Liver (tissue), 8 donors: ENCODE measurements at regions not wholly inside any gene's neighbourhood (a gene's known extent, or its start where the extent isn't known, plus 50 kb on each side); places are given as distances from the start of the nearest gene placed in this dataset.

ENCODE experiments used
- DNase-seq: peaks from one replicate; pipeline ENCODE4 v3.0.0-alpha.2; 2017; ENCODE audit warnings: low spot score
- H3K27ac ChIP-seq, 2 donors: one replicate each; pipeline ENCODE4 v1.7.0; 2013; ENCODE audit warnings: inconsistent platforms in 2 of 2, low read length in 2 of 2, control low read depth in 1 of 2, low read depth in 1 of 2, mild to moderate bottlenecking in 1 of 2
- H3K27me3 ChIP-seq, 4 donors: one replicate each; pipeline versions ENCODE4 v1.6.1 to v1.7.0; 2013; ENCODE audit warnings: low read length in 3 of 4, inconsistent platforms in 1 of 4, mild to moderate bottlenecking in 1 of 4, moderate library complexity in 1 of 4; ENCODE audit not compliant: control insufficient read depth in 4 of 4, insufficient read depth in 4 of 4
- H3K36me3 ChIP-seq, 4 donors: one replicate each; pipeline versions ENCODE4 v1.6.1 to v1.7.0; 2013; ENCODE audit warnings: low read length in 3 of 4, mild to moderate bottlenecking in 3 of 4, low read depth in 1 of 4, moderate library complexity in 1 of 4; ENCODE audit not compliant: control insufficient read depth in 4 of 4, insufficient read depth in 3 of 4
- H3K4me1 ChIP-seq, 4 donors: one replicate each; pipeline versions ENCODE4 v1.6.1 to v1.7.0; 2013; ENCODE audit warnings: low read length in 3 of 4, mild to moderate bottlenecking in 3 of 4, moderate library complexity in 1 of 4; ENCODE audit not compliant: control insufficient read depth in 4 of 4, insufficient read depth in 4 of 4
- H3K4me3 ChIP-seq, 3 donors: one replicate each; pipeline versions ENCODE4 v1.6.1 to v1.7.0; 2013; ENCODE audit warnings: low read length in 3 of 3, control low read depth in 1 of 3, low read depth in 1 of 3, mild to moderate bottlenecking in 1 of 3
- H3K9ac ChIP-seq, 2 donors: one replicate each; pipeline ENCODE4 v1.7.0; 2013; ENCODE audit warnings: low read length in 2 of 2, mild to moderate bottlenecking in 2 of 2, moderate library complexity in 2 of 2, control low read depth in 1 of 2, low read depth in 1 of 2
- H3K9me3 ChIP-seq, 4 donors: one replicate each; pipeline versions ENCODE4 v1.6.1 to v1.7.0; 2013; ENCODE audit warnings: low read length in 3 of 4; ENCODE audit not compliant: control insufficient read depth in 4 of 4
- EGR1 ChIP-seq, 2 donors: IDR thresholded peaks; 2 replicates each; pipeline ENCODE4 v1.6.1; 2016 to 2018; ENCODE audit warnings: antibody characterized with exemption in 2 of 2, low read depth in 2 of 2
- FOXA1 ChIP-seq: IDR thresholded peaks from 2 replicates; pipeline ENCODE4 v1.6.1; 2016; ENCODE audit warnings: antibody characterized with exemption
- FOXA2 ChIP-seq: IDR thresholded peaks from 2 replicates; pipeline ENCODE4 v1.6.1; 2016; ENCODE audit warnings: antibody characterized with exemption
- GABPA ChIP-seq, 2 donors: IDR thresholded peaks in 1 of 2; conservative IDR thresholded peaks in 1 of 2; 2 replicates each; pipeline ENCODE4 v1.6.1; 2016; ENCODE audit warnings: antibody characterized with exemption in 2 of 2, mild to moderate bottlenecking in 1 of 2, moderate library complexity in 1 of 2
- NR2F2 ChIP-seq: IDR thresholded peaks from 2 replicates; pipeline ENCODE4 v1.6.1; 2016; ENCODE audit warnings: antibody characterized with exemption
- RAD21 ChIP-seq, 2 donors: IDR thresholded peaks; 2 replicates each; pipeline ENCODE4 v1.6.1; 2016; ENCODE audit warnings: antibody characterized with exemption in 2 of 2, mild to moderate bottlenecking in 2 of 2
- RXRA ChIP-seq, 2 donors: IDR thresholded peaks; 2 replicates each; pipeline ENCODE4 v1.6.1; 2017 to 2018; ENCODE audit warnings: antibody characterized with exemption in 2 of 2, mild to moderate bottlenecking in 1 of 2
- SP1 ChIP-seq: IDR thresholded peaks from 2 replicates; pipeline ENCODE4 v1.6.1; 2018; ENCODE audit warnings: antibody characterized with exemption, mild to moderate bottlenecking
- TAF1 ChIP-seq: conservative IDR thresholded peaks from 2 replicates; pipeline ENCODE4 v1.6.1; 2016; ENCODE audit warnings: antibody characterized with exemption, mild to moderate bottlenecking
- WGBS: extraction: QIAGEN DNeasy Blood & Tissue Kit; methylation state at CpG from one replicate; pipeline ENCODE4 v1.1.7; 2013; 5-methylcytosine and 5-hydroxymethylcytosine counted together
- TF ChIP-seq, protein P1 (sequence below): fragments of 150-350 bp; IDR thresholded peaks from 2 replicates; pipeline ENCODE4 v1.5.1; 2017; ENCODE audit warnings: improper control_type of control experiment, low read depth, low read length; ENCODE audit not compliant: missing input control
- TF ChIP-seq, protein P2 (sequence below): IDR thresholded peaks from 2 replicates; pipeline ENCODE4 v1.6.1; 2016; ENCODE audit warnings: antibody characterized with exemption, mild to moderate bottlenecking
- TF ChIP-seq, protein P3 (sequence below): IDR thresholded peaks from 2 replicates; pipeline ENCODE4 v1.6.1; 2016; ENCODE audit warnings: antibody characterized with exemption
- donor health status: healthy.
- donor health status: healthy.
- donor health status: healthy.
- donor health status: healthy.
- donor health status: healthy.

DNA sequence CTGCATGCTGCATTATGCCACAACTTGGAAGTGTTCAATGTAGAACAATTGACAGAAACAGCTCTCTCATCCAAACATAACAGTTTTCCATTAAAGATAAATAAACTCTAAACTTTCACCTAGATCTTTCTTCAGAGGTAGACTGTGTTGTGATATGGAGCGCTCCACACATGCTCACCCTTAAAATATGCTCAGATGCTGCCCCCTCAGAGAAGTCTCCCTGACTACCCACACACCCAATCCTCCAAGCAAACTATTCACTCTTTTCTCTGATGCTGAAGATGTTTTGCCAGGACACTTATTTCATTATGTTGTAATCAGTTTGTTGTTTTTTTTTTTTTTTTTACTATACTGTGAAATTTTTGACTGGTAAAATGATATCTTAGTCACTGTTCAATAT is 206.6 kb upstream of the RASA1 start:
- H3K4me3 ChIP-seq: no peak overlapping the region
- no peaks in the 10 kb centered on the region for H3K4me1 ChIP-seq
- H3K9me3 ChIP-seq: peaks cover 0 to 7% (median 0%) of the 10 kb centered on the region in 4 donors
- no peak overlapping the region for H3K9ac ChIP-seq
- no peak for DNase-seq
- no peak for TF ChIP-seq GABPA (IDR thresholded peaks at IDR 0.05 in 1 of 2, conservative IDR thresholded peaks at IDR 0.05 in 1 of 2)
- H3K27me3 ChIP-seq: no peaks in the 10 kb centered on the region
- 93% methylated on average over 1 of the region's 1 CpG for WGBS
- H3K36me3 ChIP-seq: no peaks in the 10 kb centered on the region
- H3K27ac ChIP-seq: no peak overlapping the region

DNA sequence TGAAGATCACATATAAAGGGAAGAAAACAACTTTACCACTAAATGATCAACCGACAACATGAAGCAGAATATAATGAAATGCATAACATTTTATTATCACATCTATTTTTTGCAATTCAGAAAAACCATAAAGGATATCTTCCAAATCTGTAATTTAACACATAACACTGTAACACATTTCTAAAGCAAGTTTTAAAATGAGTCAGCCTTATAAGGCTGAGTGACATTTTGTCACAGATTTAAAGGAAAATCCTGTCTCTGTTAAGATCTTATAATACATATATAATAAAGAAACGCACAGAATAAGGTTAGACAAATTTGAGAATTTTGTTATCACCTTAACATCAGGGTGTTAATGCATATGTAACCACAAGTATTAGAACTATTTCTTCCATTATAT is 198.4 kb upstream of the RASA1 start:
- Histone ChIP-seq H3K27me3 (no peaks in the 10 kb centered on the region), H3K4me1 (no peaks in the 10 kb centered on the region), H3K36me3 (no peaks in the 10 kb centered on the region), H3K4me3 (no peak overlapping the region), H3K27ac (no peak overlapping the region), H3K9me3 (no peaks in the 10 kb centered on the region), H3K9ac (no peak overlapping the region)
- DNase-seq: no peak
- TF ChIP-seq FOXA1: no peak
- TF ChIP-seq SP1: no peak
- no peak for TF ChIP-seq GABPA (IDR thresholded peaks at IDR 0.05 in 1 of 2, conservative IDR thresholded peaks at IDR 0.05 in 1 of 2)
- TF ChIP-seq, protein P1, sequence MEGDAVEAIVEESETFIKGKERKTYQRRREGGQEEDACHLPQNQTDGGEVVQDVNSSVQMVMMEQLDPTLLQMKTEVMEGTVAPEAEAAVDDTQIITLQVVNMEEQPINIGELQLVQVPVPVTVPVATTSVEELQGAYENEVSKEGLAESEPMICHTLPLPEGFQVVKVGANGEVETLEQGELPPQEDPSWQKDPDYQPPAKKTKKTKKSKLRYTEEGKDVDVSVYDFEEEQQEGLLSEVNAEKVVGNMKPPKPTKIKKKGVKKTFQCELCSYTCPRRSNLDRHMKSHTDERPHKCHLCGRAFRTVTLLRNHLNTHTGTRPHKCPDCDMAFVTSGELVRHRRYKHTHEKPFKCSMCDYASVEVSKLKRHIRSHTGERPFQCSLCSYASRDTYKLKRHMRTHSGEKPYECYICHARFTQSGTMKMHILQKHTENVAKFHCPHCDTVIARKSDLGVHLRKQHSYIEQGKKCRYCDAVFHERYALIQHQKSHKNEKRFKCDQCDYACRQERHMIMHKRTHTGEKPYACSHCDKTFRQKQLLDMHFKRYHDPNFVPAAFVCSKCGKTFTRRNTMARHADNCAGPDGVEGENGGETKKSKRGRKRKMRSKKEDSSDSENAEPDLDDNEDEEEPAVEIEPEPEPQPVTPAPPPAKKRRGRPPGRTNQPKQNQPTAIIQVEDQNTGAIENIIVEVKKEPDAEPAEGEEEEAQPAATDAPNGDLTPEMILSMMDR: no peak
- TF ChIP-seq, protein P2, sequence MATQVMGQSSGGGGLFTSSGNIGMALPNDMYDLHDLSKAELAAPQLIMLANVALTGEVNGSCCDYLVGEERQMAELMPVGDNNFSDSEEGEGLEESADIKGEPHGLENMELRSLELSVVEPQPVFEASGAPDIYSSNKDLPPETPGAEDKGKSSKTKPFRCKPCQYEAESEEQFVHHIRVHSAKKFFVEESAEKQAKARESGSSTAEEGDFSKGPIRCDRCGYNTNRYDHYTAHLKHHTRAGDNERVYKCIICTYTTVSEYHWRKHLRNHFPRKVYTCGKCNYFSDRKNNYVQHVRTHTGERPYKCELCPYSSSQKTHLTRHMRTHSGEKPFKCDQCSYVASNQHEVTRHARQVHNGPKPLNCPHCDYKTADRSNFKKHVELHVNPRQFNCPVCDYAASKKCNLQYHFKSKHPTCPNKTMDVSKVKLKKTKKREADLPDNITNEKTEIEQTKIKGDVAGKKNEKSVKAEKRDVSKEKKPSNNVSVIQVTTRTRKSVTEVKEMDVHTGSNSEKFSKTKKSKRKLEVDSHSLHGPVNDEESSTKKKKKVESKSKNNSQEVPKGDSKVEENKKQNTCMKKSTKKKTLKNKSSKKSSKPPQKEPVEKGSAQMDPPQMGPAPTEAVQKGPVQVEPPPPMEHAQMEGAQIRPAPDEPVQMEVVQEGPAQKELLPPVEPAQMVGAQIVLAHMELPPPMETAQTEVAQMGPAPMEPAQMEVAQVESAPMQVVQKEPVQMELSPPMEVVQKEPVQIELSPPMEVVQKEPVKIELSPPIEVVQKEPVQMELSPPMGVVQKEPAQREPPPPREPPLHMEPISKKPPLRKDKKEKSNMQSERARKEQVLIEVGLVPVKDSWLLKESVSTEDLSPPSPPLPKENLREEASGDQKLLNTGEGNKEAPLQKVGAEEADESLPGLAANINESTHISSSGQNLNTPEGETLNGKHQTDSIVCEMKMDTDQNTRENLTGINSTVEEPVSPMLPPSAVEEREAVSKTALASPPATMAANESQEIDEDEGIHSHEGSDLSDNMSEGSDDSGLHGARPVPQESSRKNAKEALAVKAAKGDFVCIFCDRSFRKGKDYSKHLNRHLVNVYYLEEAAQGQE: no peak
- no peak for TF ChIP-seq TAF1
- TF ChIP-seq FOXA2: no peak
- no peak for TF ChIP-seq NR2F2
- no peak for TF ChIP-seq RAD21 (IDR thresholded peaks at IDR 0.05)
- 79% methylated on average over 2 of the region's 2 CpGs for WGBS

DNA sequence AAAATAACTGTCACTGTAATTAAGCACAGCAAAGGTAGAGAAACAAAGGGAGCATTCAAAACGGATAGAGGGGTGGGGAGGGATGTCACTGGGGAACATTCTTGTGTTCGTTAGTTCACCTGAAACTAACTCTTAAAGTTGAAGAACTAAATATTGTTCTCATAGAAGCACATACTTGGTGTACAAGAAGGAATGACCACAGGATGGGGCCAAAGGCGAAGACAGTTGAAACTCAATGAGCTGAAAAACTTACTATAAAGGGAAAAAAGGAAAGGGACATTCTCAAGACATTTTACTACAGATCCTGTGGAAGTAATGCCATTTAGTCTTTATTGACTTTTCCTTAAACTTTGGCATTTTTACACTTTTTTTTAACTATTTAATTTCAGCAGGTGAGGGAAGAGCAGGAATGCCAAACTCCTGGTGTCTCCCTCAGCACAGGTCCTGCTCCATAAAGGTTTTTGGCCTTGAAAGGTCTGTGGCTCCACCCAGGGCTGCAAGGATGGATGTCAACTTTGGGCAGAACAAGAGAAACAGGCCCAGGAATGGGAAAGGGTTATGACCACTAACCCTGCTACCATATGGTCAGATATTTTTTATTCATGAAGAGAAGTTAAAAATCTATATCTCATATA is 197.6 kb upstream of the RASA1 start:
- no peaks in the 10 kb centered on the region for H3K36me3 ChIP-seq
- H3K9ac ChIP-seq: no peak overlapping the region
- 38% methylated on average over 3 of the region's 3 CpGs for WGBS
- TF ChIP-seq, protein P2: no peak
- TF ChIP-seq TAF1 (no peak), EGR1 (IDR thresholded peaks at IDR 0.05; ENCODE audit: low read depth in 2 of 2) (no peak), RXRA (IDR thresholded peaks at IDR 0.05) (no peak), RAD21 (IDR thresholded peaks at IDR 0.05) (peak; percentile 62 to 67)
- TF ChIP-seq, protein P3, sequence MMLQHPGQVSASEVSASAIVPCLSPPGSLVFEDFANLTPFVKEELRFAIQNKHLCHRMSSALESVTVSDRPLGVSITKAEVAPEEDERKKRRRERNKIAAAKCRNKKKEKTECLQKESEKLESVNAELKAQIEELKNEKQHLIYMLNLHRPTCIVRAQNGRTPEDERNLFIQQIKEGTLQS: no peak
- TF ChIP-seq, protein P1: peak; percentile 7
- no peaks in the 10 kb centered on the region for H3K9me3 ChIP-seq
- no peaks in the 10 kb centered on the region for H3K27me3 ChIP-seq
- DNase-seq: no peak
- no peak overlapping the region for H3K4me3 ChIP-seq
- H3K27ac ChIP-seq: no peak overlapping the region
- no peaks in the 10 kb centered on the region for H3K4me1 ChIP-seq
